ENCODE measurements at regions not wholly inside any gene's neighbourhood (a gene's known extent, or its start where the extent isn't known, plus 50 kb on each side); places are given as distances from the start of the nearest gene placed in this dataset.
A peak's percentile ranks its signal among the peaks of the same experiment; 100 is the strongest.
"Not testable (repeated sequence)": the region's sequence is repeated elsewhere in the genome, so short reads cannot be mapped to it uniquely, and the experiment has no call there.

DNA sequence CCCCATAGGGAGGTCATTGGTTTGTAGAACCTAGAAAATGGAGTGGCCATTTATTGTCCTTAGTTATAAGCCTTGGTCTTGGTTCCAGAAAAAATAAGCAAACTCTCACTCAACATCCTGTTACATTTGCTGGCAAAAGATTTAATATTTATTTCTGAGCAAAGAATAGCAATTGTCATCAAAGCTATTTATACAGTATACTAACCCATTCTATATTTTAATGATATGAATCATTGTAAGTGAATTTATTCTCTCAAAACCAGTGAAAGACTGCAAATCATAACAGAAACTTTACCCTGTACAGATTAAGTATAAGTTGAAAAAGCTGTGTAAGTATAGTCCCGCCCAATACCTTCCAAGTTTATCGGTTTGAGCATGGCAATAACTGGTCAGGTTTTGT is 364.4 kb downstream of the CD109 start:
- DNase-seq (ENCODE audit: low read depth in 1 of 2, low spot score in 1 of 2) = no peak
- in situ Hi-C loops (cut with HindIII; ENCODE audit: low pct_unique_long_range_greater_than_20kb, low sequenced_read_pairs) = no loop called here
- no peak for TF ChIP-seq JUND (IDR thresholded peaks at IDR 0.05; ENCODE audit: low read depth)

DNA sequence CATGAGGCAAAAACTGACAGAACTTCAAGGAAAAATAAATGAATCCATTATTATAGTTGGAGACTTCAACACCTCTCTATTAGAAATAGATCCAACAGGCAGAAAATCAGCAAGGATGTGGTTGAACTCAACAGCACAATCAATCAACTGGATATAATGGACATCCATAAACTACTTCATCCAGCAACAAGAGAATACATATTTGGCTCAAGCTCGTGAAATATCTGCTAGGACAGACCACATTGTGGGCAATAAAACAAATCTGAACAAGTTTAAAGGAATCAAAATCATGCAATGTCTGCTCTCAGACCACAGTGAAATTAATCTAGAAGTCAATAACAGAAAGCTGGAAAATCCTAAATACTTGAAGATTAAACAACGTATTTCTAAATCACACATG is 362.6 kb downstream of the CD109 start:
- in situ Hi-C loops (cut with HindIII; ENCODE audit: low pct_unique_long_range_greater_than_20kb, low sequenced_read_pairs) = no loop called here
- no peak for DNase-seq (ENCODE audit: low read depth in 1 of 2, low spot score in 1 of 2)
- TF ChIP-seq JUND (IDR thresholded peaks at IDR 0.05; ENCODE audit: low read depth) = no peak

DNA sequence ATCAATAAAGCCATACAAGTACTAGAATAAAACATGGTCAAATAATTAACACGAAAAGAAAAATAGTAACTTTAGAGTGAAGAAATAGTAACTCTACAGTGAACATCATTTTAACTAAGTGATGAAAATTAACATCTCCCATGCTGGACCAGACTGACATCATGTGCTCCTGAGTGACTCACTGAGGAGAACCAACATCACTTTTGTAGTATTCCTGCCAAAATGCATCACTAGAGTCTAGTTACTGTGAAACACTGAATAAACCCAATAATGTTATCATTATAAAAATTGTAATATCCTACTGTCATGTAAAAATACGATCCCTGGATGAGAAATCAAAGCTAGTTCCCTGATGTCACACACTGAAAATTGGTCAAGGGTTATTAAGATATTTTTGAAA is 361.3 kb downstream of the CD109 start:
- in situ Hi-C loops (cut with HindIII; ENCODE audit: low pct_unique_long_range_greater_than_20kb, low sequenced_read_pairs) = no loop called here
- no peak for DNase-seq (ENCODE audit: low read depth in 1 of 2, low spot score in 1 of 2)
- no peak for TF ChIP-seq JUND (IDR thresholded peaks at IDR 0.05; ENCODE audit: low read depth)

DNA sequence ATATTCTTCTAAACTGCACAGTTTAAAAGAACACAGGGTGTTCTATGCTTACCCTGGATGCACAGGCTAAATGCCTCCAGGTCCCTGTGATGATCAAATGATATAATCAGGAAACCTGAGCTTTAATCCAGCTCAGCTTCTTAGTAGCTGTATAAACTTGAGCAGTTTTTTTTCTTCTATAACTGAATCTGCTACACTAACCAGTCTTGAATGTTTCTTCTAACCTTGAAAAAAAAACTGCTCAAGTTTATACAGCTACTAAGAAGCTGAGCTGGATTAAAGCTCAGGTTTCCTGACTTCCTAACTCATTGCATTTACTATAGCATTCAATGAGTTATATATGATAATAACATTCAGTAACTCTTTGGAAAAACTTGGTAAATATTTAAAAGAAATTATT is 358.2 kb downstream of the CD109 start:
- no peak for DNase-seq (ENCODE audit: low read depth in 1 of 2, low spot score in 1 of 2)
- TF ChIP-seq JUND (IDR thresholded peaks at IDR 0.05; ENCODE audit: low read depth) = no peak
- in situ Hi-C loops (cut with HindIII; ENCODE audit: low pct_unique_long_range_greater_than_20kb, low sequenced_read_pairs) = no loop called here

DNA sequence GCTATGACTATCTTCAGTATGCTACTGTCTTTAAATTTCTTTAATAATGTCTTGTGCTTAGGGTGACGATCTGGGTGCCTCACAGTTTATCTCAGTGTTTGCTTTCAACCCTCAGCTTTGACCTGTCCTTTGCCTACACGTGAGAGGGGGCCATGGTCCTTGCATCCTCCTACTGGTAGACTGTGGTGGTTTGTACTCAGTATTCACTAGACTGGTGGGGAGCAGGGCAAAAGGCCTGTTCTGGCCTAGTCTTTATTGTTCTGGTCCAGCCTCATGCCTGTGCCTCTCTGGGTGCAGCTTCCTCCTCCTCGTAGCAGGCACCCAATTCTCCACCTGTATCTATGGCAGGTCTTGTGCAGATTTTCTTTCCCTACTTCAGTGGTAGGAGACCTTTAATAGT is 354.9 kb downstream of the CD109 start:
- no peak for DNase-seq (ENCODE audit: low read depth in 1 of 2, low spot score in 1 of 2)
- in situ Hi-C loops (cut with HindIII; ENCODE audit: low pct_unique_long_range_greater_than_20kb, low sequenced_read_pairs) = no loop called here
- no peak for TF ChIP-seq JUND (IDR thresholded peaks at IDR 0.05; ENCODE audit: low read depth)

DNA sequence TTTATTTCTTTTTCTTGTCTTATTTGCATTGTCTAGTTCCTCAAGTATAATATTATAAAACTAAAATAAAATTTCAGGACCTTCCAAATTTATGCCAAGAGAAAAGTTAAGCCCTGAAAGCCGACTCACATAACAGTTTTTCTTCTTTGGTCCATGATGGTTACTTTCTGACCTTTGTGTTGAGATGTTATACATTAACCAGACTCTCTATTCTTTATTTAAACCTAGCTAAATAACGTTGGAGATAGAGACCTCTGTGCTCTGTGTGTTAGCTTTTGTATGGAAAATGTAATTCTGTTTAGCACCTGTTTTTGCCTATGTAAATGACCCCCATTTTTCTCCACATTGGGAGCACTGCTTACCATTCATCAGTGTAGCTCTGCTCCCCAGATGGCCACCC is 352.4 kb downstream of the CD109 start:
- TF ChIP-seq JUND (IDR thresholded peaks at IDR 0.05; ENCODE audit: low read depth) = no peak
- in situ Hi-C loops (cut with HindIII; ENCODE audit: low pct_unique_long_range_greater_than_20kb, low sequenced_read_pairs) = no loop called here
- DNase-seq (ENCODE audit: low read depth in 1 of 2, low spot score in 1 of 2) = no peak

DNA sequence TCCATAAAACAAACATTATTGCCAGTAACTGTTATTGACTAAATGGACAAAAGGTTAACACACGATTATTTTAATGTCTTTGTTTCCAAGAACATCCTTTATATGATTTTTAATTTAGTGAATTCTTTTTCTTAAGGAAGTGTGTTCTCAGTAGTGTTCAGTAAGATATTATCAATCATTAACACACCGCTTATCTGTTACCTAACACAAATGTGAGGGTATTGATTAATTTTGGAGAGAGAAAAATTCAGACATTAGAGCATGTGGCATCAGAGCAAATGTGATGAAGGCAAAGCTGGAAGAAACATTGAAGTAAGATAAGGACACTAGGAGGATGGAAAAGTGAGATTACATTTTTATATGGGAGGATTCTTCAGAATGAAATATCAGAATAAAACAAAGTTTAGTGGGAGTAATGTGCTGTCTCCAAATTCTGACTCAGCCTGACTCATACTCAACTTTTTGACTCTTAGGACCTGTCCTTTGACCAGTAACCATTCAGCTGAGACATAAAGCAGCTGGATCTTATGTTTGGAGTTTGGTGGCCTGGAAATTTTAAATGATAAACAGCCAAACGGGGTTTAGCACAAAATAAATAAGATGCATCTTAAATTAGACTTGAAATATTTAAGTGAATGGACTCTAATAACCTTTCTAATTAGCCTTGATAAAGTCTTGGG is 348.6 kb downstream of the CD109 start:
- in situ Hi-C loops (cut with HindIII; ENCODE audit: low pct_unique_long_range_greater_than_20kb, low sequenced_read_pairs) = no loop called here
- no peak for DNase-seq (ENCODE audit: low read depth in 1 of 2, low spot score in 1 of 2)
- TF ChIP-seq JUND (IDR thresholded peaks at IDR 0.05; ENCODE audit: low read depth) = no peak

DNA sequence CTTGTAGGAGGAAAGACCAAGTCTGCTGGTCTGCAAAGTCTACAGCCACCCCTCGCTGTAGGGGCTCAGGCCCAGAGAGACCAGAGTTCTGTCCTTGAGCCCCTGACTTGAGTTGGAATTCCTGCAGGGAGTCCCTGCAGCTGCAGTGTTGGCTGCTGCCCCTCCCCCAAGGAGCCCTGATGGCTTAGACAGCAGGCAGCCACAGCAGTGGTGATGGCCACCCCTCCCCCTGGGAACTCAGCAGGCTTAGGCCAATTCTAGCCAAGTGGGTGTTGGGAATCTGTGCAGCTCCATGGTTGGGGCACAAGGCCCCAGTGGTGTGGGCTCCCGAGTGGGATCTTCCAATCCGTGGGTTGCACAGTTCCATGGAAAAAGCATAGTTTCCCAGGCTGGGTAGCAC is 345.4 kb downstream of the CD109 start:
- in situ Hi-C loops (cut with HindIII; ENCODE audit: low pct_unique_long_range_greater_than_20kb, low sequenced_read_pairs) = no loop called here
- no peak for DNase-seq (ENCODE audit: low read depth in 1 of 2, low spot score in 1 of 2)

DNA sequence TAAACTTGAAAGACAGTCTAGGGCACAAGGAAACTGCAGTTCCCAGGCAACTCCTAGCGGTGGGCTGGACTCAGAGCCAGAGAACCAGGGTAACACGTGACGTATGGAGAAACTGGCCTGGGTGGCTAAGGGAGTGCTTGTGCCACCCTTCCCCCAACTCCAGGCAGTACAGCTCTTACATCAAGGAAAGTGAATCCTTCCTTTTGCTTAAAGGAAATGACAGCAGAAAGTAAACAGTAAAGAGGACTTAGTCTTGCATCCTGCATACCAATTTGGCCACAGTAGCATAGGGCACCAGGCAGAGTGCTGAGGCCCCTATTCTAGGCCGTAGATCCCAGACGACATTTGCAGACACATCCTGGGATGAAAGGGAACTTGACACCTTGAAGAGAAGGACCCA is 322.8 kb downstream of the CD109 start:
- peak in 1 of 2 experiments; percentile 12 for DNase-seq (ENCODE audit: low read depth in 1 of 2, low spot score in 1 of 2)
- no peak for TF ChIP-seq JUND (IDR thresholded peaks at IDR 0.05; ENCODE audit: low read depth)
- in situ Hi-C loops (cut with HindIII; ENCODE audit: low pct_unique_long_range_greater_than_20kb, low sequenced_read_pairs) = no loop called here

More for the DNA sequence above, 345.4 kb downstream of the CD109 start:
- no peak for TF ChIP-seq JUND (IDR thresholded peaks at IDR 0.05; ENCODE audit: low read depth)

DNA sequence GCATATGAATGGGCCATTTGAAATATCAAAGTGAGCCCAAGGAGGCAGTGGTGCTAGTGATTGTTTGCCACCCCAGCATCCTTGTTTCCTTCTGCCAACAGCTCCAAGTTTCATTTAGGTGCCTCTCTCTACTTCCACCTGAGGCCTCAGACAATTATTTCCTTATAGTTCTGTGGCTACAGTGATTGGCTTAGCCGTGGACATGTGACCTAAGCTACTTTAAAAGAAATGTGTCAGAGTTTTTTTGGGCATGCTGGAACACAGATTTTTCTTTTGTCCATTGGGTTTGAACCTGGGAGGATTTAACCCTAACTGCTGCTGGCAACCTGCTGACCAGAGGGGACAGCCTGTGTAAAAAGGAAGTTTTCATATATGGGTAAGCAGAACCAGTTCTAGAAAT is 319.4 kb downstream of the CD109 start:
- in situ Hi-C loops (cut with HindIII; ENCODE audit: low pct_unique_long_range_greater_than_20kb, low sequenced_read_pairs) = no loop called here
- no peak for TF ChIP-seq JUND (IDR thresholded peaks at IDR 0.05; ENCODE audit: low read depth)
- DNase-seq (ENCODE audit: low read depth in 1 of 2, low spot score in 1 of 2) = peak in 1 of 2 experiments; percentile 9

DNA sequence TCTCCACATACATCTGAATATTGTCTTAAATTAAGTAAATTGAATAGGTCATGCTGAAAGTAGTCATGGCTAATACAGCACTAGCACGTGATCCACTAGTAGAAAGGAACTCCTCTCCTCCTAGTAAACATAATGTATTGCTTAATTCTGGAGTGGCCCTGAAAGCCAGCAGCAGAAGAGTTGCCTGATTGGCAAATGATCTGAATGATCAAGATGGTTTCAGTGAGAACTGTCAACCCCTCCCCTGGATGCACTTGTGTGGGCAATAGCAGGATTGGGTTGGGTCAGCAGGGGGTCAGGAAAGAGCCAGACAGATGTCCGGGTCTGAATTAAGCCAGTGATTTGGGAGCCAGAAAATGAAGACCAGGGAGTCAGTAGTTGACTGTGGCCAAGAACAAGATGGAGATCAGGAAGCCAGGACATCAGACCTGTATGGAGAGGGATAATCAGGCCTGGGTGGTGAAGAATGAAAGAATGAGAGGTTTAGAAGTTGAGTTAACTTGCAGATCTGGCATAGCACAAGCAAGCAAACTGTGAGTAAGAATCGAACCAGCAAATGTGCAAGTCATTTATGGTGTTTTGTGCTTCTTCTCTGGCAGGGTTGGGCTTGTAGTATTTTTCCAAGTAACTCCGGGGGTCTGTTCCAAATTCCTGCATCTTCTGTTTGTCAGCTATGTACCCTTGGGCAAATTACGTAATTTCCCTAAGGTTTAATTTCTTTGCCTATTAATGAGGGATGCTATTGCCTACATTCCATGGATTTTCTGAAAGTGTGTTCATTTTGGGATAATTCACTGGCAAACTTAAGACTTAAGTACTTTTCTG is 304.9 kb downstream of the CD109 start:
- TF ChIP-seq JUND (IDR thresholded peaks at IDR 0.05; ENCODE audit: low read depth) = no peak
- in situ Hi-C loops (cut with HindIII; ENCODE audit: low pct_unique_long_range_greater_than_20kb, low sequenced_read_pairs) = no loop called here

DNA sequence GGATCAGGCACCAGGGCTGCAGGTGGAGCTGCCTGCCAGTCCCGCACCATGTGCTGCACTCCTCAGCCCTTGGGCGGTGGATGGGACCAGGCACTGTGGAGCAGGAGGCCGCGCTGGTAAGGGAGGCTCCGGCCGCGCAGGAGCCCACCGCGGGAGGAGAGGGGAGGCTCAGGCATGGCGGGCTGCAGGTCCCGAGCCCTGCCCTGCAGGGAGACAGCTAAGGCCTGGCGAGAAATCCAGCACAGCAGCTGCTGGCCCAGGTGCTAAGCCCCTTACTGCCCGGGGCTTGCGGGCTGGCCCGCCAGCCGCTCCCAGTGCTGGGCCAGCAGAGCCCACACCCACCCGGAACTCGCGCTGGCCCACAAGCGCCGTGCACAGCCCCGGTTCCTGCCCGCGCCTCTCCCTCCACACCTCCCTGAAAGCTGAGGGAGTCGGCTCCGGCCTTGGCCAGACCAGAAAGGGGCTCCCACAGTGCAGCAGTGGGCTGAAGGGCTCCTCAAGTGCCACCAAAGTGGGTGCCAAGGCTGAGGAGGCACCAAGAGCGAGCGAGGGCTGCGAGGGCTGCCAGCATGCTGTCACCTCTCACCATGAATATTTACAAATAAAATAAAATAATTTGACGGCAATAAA is 294.7 kb downstream of the CD109 start:
- in situ Hi-C loops (cut with HindIII; ENCODE audit: low pct_unique_long_range_greater_than_20kb, low sequenced_read_pairs); DNase-seq (ENCODE audit: low read depth in 1 of 2, low spot score in 1 of 2): not testable (repeated sequence)

More for the DNA sequence above, 304.9 kb downstream of the CD109 start:
- no peak for DNase-seq (ENCODE audit: low read depth in 1 of 2, low spot score in 1 of 2)

DNA sequence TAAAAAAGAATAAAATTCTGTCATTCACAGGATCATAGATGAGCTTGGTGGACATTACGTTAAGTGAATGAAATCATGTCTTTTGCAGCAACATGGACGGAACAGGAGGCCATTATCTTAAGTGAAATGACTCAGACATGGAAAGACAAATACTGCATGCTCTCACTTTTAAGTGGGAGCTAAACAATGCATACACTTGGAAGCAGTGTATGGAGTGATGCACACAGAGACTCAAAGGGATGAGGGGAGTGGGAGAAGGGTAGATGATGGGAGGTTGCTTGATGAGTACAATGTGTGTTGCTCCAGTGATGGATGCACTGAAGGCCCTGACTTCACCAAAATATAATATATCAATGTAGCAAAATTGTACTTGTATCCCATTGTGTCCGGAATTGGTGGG is 293.4 kb downstream of the CD109 start:
- in situ Hi-C loops (cut with HindIII; ENCODE audit: low pct_unique_long_range_greater_than_20kb, low sequenced_read_pairs) = no loop called here
- DNase-seq (ENCODE audit: low read depth in 1 of 2, low spot score in 1 of 2) = no peak
- no peak for TF ChIP-seq JUND (IDR thresholded peaks at IDR 0.05; ENCODE audit: low read depth)
